IMR-90 (cell line): ENCODE measurements at regions not wholly inside any gene's neighbourhood (a gene's known extent, or its start where the extent isn't known, plus 50 kb on each side); places are given as distances from the start of the nearest gene placed in this dataset.
A peak's percentile ranks its signal among the peaks of the same experiment; 100 is the strongest.

Experiments
- ATAC-seq: fragments of 200-7000 bp; cut with Tn5 transposase; 2 replicates; pipeline ENCODE4 v1.9.1; 2020; ENCODE audit warnings: low read depth, mild to moderate bottlenecking, moderate library complexity
- BruUV-seq: library from RNA; stranded (reverse); fragments of 400-500 nt; replicated peaks from 2 replicates; lab custom pipeline; 2021; lab: Mats Ljungman, UMichigan
- CTCF ChIA-PET: fragments of 300-600 bp; formaldehyde crosslinking; extraction: SDS; loops from one replicate; lab custom pipeline; 2021; ENCODE audit warnings: antibody characterized with exemption; lab: Yijun Ruan, JAX
- POLR2A ChIA-PET: fragments of 300-600 bp; sonication (Branson Sonifier 250); formaldehyde crosslinking; loops from one replicate; lab custom pipeline; 2022; ENCODE audit warnings: antibody characterized with exemption; ENCODE audit not compliant: unreplicated experiment; lab: Charles Lee
- DNase-seq: peaks from one replicate; pipeline ENCODE4 v3.0.0; 2013
- H2AFZ ChIP-seq: replicated peaks from 2 replicates; pipeline ENCODE3; 2013; ENCODE audit warnings: low read length, mild to moderate bottlenecking; ENCODE audit not compliant: poor library complexity
- H2AK5ac ChIP-seq: 2 replicates; pipeline ENCODE4 v1.6.1; 2013; ENCODE audit warnings: low read depth, low read length, inconsistent platforms
- H2AK9ac ChIP-seq: replicated peaks from 2 replicates; pipeline ENCODE3; 2013; ENCODE audit warnings: mild to moderate bottlenecking, low read depth, low read length, moderate library complexity; ENCODE audit not compliant: poor library complexity
- H2BK120ac ChIP-seq: 2 replicates; pipeline ENCODE4 v1.6.1; 2013; ENCODE audit warnings: low read depth, low read length, inconsistent platforms
- H2BK15ac ChIP-seq: 3 replicates; pipeline ENCODE4 v1.6.1; 2013; ENCODE audit warnings: low read depth, low read length, inconsistent platforms
- H2BK20ac ChIP-seq: 2 replicates; pipeline ENCODE4 v1.6.1; 2013; ENCODE audit warnings: low read depth, mild to moderate bottlenecking, inconsistent platforms, low read length, moderate library complexity
- H2BK5ac ChIP-seq: 2 replicates; pipeline ENCODE4 v1.6.1; 2013; ENCODE audit warnings: mild to moderate bottlenecking, low read depth, low read length, inconsistent platforms; ENCODE audit not compliant: poor library complexity, severe bottlenecking
- H3K14ac ChIP-seq: replicated peaks from 2 replicates; pipeline ENCODE4 v1.6.1; 2013; ENCODE audit warnings: low read depth, low read length, inconsistent platforms
- H3K18ac ChIP-seq: 2 replicates; pipeline ENCODE4 v1.6.1; 2013; ENCODE audit warnings: low read depth, low read length, control low read depth
- H3K23ac ChIP-seq: 2 replicates; pipeline ENCODE4 v1.6.1; 2013; ENCODE audit warnings: low read depth, low read length, inconsistent platforms
- H3K27ac ChIP-seq: 2 replicates; pipeline ENCODE4 v1.5.1; 2013; ENCODE audit warnings: mild to moderate bottlenecking, control low read depth, low read length; ENCODE audit not compliant: insufficient read depth
- H3K27me3 ChIP-seq: 2 replicates; pipeline ENCODE4 v1.6.1; 2013; ENCODE audit warnings: low read length; ENCODE audit not compliant: control insufficient read depth, insufficient read depth
- H3K36me3 ChIP-seq: 2 replicates; pipeline ENCODE4 v1.6.1; 2013; ENCODE audit warnings: low read length, mixed read lengths; ENCODE audit not compliant: control insufficient read depth, insufficient read depth
- H3K4ac ChIP-seq: 2 replicates; pipeline ENCODE4 v1.6.1; 2013; ENCODE audit warnings: low read depth, low read length, inconsistent platforms
- H3K4me1 ChIP-seq: 2 replicates; pipeline ENCODE4 v1.6.1; 2013; ENCODE audit warnings: low read length, mixed read lengths; ENCODE audit not compliant: control insufficient read depth, insufficient read depth
- H3K4me2 ChIP-seq: 2 replicates; pipeline ENCODE4 v1.6.1; 2013; ENCODE audit warnings: low read depth, mild to moderate bottlenecking, control low read depth, low read length, moderate library complexity
- H3K4me3 ChIP-seq: 2 replicates; pipeline ENCODE4 v1.5.1; 2013; ENCODE audit warnings: low read depth, mild to moderate bottlenecking, control low read depth, low read length, moderate library complexity; ENCODE audit not compliant: insufficient read depth
- H3K56ac ChIP-seq: 2 replicates; pipeline ENCODE4 v1.6.1; 2013; ENCODE audit warnings: low read length, inconsistent platforms; ENCODE audit not compliant: insufficient read depth; ENCODE audit errors: extremely low read depth
- H3K79me1 ChIP-seq, 2 experiments: 2 replicates each; pipeline ENCODE4 v1.6.1; 2013; ENCODE audit warnings: low read length in 2 of 2, inconsistent platforms in 1 of 2, low read depth in 1 of 2
- H3K9ac ChIP-seq: 2 replicates; pipeline ENCODE4 v1.6.1; 2013; ENCODE audit warnings: low read depth, low read length, control low read depth
- H3K9me1 ChIP-seq: 2 replicates; pipeline ENCODE4 v1.6.1; 2013; ENCODE audit warnings: low read length, inconsistent platforms; ENCODE audit not compliant: insufficient read depth
- H3K9me3 ChIP-seq: 2 replicates; pipeline ENCODE4 v1.6.1; 2013; ENCODE audit warnings: low read length; ENCODE audit not compliant: control insufficient read depth, insufficient read depth
- H4K20me1 ChIP-seq: 2 replicates; pipeline ENCODE4 v1.6.1; 2013; ENCODE audit warnings: low read length, inconsistent platforms; ENCODE audit not compliant: insufficient read depth
- H4K5ac ChIP-seq: 2 replicates; pipeline ENCODE4 v1.6.1; 2013; ENCODE audit warnings: mild to moderate bottlenecking, low read depth, low read length, control low read depth
- H4K8ac ChIP-seq, 2 experiments: 2 replicates each; pipeline ENCODE4 v1.6.1; 2013; ENCODE audit warnings: low read depth in 2 of 2, low read length in 2 of 2, control low read depth in 1 of 2, inconsistent platforms in 1 of 2
- H4K91ac ChIP-seq: 2 replicates; pipeline ENCODE4 v1.6.1; 2013; ENCODE audit warnings: low read depth, low read length, inconsistent platforms; ENCODE audit not compliant: insufficient read depth
- FOS ChIP-seq: fragments of 150-350 bp; IDR thresholded peaks from 2 replicates; pipeline ENCODE4 v1.6.1; 2016; ENCODE audit warnings: low read depth, low read length
- RCOR1 ChIP-seq: IDR thresholded peaks from 2 replicates; pipeline ENCODE4 v1.6.1; 2012; ENCODE audit warnings: mild to moderate bottlenecking, low read length, improper control_type of control experiment; ENCODE audit not compliant: insufficient replicate concordance
- WGBS, 2 experiments: methylation state at CpG; one replicate each; pipeline versions ENCODE4 v1.1.5 to v1.1.7; 2013; ENCODE audit warnings: missing lambda C conversion rate in 2 of 2; ENCODE audit not compliant: insufficient read length in 1 of 2; ENCODE audit errors: extremely low coverage in 2 of 2; 5-methylcytosine and 5-hydroxymethylcytosine counted together
- dilution Hi-C: fragments of 300-500 bp; cut with HindIII; formaldehyde crosslinking; loops from one replicate; pipeline ENCODE4 v1.14.3; 2018; ENCODE audit warnings: low sequenced_read_pairs; ENCODE audit not compliant: unreplicated experiment
- in situ Hi-C: fragments of 300-500 bp; cut with MboI; formaldehyde crosslinking; loops from 3 replicates; pipeline ENCODE4 v1.14.3; 2019; ENCODE audit warnings: low sequenced_read_pairs, inconsistent platforms, mixed read lengths
- intact Hi-C: fragments of 100-400 bp; cut with micrococcal nuclease; formaldehyde crosslinking; loops from 2 replicates; pipeline ENCODE4 v1.10.0; 2022

DNA sequence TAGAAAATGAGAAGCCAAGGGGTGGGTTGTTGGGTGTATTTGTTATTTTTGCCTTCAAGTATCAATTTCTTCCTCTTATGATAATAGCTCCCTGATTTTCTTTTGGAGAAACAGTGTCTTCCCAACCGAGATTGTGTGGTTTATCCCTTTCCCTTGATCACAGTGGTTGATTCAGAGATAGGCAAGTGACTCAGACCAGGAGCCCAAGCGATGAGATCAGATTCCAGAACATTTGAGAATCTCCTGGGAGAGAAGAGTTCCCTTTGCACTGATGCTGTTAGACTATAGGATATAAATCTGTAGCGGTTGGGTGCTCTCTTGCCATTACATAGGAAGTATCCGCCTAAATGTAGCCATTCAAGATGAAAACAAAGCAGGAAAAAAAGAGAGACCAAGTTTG, 90.1 kb upstream of the WDR26 start:
- BruUV-seq: no TSS peak
- Histone ChIP-seq H2AK5ac (no peak overlapping the region), H2BK15ac (no peak overlapping the region), H4K8ac (no peak overlapping the region), H3K79me1 (no peaks in the 10 kb centered on the region), H3K9ac (no peak overlapping the region), H3K4me3 (no peak overlapping the region), H3K56ac (no peak overlapping the region), H3K4me1 (peaks cover 11% of the 10 kb centered on the region), H3K27me3 (no peaks in the 10 kb centered on the region), H2BK5ac (no peak overlapping the region), H2BK120ac (no peak overlapping the region), H3K4ac (no peak overlapping the region; the same call in 1 of the 2 replicates), H2BK20ac (no peak overlapping the region), H3K9me3 (no peaks in the 10 kb centered on the region), H4K20me1 (no peaks in the 10 kb centered on the region), H2AFZ (no peak overlapping the region), H3K18ac (no peak overlapping the region), H3K9me1 (peaks cover 16% of the 10 kb centered on the region), H3K14ac (no peak overlapping the region), H4K91ac (no peak overlapping the region), H2AK9ac (no peak overlapping the region), H3K23ac (no peak overlapping the region), H3K4me2 (no peak overlapping the region), H4K5ac (no peak overlapping the region), H3K27ac (no peak overlapping the region), H3K36me3 (no peaks in the 10 kb centered on the region)
- peak; percentile 78 for DNase-seq
- intact Hi-C loops: loop anchor here (5.0 kb wide), 1 partner anchor 58 kb away; no protein-coding TSS in a partner anchor
- TF ChIP-seq RCOR1 (no peak), FOS (0 out of 2 replicates have a peak, but pooled peaks have one; percentile 32)
- in situ Hi-C loops: no loop called here
- peak; percentile 62 for ATAC-seq
- dilution Hi-C loops: no loop called here
- WGBS, 2 experiments: no CpG with 5 or more reads among the region's 4 CpGs
- POLR2A ChIA-PET: no interaction called here
- CTCF ChIA-PET: interaction anchor here (1.1 to 2.2 kb wide), 4 partner anchors 9 to 327 kb away, joined by 3 to 6 read pairs (median 5); no protein-coding TSS in a partner anchor
